SH-SY5Y (cell line): ENCODE measurements at regions not wholly inside any gene's neighbourhood (a gene's known extent, or its start where the extent isn't known, plus 50 kb on each side); places are given as distances from the start of the nearest gene placed in this dataset.

Experiments used
- GATA2 ChIP-seq: IDR thresholded peaks from 2 replicates; pipeline ENCODE4 v1.6.1; 2011; ENCODE audit warnings: mild to moderate bottlenecking, low read depth, low read length
- GATA3 ChIP-seq: IDR thresholded peaks from 2 replicates; pipeline ENCODE4 v1.6.1; 2011; ENCODE audit warnings: low read depth, mild to moderate bottlenecking, low read length, moderate library complexity

DNA sequence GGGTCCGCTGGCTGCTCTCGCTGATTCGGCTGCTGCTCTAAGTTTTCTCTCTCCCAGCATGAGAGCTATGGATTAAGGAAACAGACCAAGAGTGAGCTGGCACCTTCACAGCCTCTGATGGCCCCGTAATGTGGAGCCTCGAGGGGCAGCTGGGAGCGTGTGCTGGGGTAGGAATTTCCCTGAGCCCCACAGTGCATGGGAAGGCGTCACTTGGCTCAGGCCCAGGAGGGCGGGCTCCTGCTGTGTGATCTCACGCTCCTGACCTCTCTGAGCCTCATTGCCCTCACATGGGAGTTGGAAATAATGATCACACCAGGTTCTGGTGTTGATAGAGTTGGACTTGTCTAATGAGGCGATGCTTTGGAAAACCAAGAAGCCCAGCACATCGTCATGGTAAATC, 238.6 kb upstream of the CRY1 start:
- TF ChIP-seq GATA2 (no peak), GATA3 (no peak)

DNA sequence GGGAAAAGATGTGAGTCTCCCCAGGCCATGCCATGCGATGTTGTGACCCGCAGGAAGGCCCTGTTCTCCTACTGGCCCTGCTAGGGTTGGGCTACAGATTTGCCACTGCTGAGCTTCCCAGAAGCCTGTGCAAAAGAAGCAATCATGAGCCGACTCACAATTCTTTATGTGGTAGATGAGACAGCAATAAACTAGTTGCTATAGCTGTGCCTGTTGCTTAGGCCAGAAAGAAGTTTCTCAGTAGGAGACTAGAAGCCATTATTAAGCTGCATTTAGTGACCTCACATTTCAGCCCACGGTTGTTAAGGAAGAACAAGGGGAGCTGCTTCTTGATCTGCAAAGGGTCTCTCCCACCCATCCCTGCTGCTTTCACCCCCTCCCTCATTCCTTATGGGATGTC, 239.4 kb upstream of the CRY1 start:
- TF ChIP-seq GATA3 = no peak
- no peak for TF ChIP-seq GATA2

DNA sequence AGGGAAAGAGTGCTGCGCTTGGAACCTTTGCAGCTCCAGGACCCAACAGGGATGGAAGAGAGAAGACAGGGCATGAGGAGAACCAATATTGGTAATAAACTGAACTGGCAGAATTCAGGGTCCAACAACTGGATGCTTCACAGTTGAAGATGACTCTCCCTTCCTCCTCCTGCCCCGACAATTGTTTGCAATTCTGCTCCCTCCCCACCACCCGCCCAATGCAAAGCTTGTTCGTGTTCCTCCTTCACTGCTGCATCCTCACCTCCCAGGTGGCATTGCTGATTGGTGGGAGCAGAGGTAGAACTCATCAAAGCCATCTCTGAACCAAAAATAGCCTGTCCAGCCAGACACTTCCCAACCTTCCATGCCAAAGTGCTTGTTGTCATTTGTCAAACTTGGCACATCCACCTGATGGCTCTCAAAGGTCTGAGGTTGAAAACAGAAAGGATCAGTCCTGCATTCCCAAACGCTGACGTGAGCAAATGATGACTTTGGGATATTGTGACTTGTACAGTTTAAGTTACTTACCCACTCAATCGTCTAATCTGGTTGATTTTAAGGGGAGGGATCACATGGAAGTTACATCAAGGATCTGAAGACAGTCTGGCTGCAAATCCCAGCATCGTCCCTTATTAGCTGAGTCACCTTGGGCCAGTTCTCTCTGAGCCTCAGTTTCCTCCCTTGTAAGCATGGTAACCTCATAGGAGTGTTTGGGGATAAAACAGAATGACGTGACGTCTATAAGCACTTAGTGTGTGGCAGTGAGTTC, 242.6 kb upstream of the CRY1 start:
- no peak for TF ChIP-seq GATA3
- no peak for TF ChIP-seq GATA2

DNA sequence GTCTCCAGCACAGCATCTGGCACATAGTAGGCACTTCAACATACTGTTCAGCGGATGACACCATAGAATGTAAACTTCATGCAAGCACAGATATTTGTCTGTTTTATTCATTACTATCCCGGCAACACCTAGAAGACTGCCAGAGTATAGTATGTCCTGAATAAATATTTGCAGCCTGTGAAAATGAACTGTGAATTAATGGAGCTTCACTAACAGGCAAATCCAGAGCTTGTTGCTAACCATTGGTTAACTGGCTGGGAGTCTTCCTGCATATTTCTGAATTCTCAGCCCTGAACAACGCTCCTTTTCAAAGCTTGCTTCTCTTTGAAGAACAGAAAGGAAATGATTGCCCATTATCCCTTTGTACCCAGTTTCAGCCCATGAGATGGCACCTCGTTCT, 243.3 kb upstream of the CRY1 start:
- TF ChIP-seq GATA2 = no peak
- no peak for TF ChIP-seq GATA3

DNA sequence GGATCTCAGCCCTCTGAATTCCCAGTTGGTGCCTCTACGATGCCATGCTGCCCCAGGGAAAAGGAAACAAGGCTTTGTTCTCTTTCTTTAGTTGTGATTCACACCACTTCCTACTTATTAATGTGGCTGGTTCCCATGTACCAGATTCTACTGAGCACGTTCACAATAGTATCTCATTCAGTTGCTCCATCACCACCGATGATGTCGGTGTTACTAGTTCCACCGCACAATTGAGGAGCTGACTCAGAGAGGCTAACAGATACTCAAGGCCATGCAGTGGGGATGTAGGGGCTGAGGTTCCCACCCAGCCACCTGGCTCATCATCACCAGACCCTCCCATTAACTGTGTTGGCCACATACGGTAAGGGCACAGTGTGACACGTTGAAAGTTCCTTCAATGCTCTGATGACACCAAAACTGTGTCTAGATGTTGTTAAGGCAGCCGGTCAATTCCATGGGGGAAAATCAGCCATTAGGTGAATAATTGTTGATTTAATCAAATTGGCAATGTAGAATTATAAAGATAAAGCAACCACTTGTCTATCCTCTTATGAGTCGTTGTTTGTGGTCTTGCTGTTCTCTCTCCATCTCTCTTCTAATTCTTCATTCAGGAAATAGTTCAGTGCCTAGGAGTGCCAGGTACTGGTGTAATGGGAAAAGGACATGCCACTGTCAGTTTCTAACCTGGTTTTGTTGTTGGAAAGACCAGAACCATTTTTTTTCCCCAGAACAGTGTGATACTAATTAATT, 244.2 kb upstream of the CRY1 start:
- TF ChIP-seq GATA3 (no peak), GATA2 (no peak)

DNA sequence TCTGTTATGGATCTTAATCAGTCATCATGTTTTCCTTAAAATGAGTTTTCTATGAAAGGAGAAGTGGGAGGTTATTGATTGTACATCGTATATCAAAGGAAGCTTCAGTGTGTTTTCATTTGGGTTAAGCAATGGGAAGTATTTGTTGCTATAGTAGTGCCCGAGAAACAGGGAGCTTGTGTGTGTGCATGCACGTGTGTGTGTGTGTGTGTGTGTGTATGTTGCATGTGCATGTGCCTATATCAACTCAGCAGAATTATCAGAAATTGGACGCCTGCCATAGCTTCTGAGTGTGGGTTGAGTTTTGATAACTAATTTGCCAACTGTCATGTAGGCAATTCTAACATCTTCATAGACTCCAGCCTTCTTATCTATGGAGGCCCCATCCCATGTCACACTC, 246.1 kb upstream of the CRY1 start:
- TF ChIP-seq GATA2 (no peak), GATA3 (no peak)

DNA sequence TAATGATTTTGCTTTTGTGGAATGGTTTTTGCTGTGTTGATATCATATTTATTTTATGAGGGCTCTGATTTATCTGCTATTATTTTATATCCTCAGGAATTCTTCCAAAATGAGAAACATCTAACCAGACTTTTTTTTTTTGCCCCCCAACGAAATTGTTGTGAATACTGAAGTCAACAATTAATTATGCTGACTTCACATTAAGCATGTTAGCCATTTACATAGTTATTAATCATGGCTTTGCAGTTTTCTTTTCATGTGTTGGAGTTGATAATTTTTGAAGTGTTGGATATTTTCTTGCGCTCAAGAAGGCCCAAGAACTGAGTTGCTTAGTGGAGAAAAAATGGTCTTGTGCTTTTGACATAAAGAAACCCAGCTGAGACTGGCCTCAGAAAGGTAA, 246.6 kb upstream of the CRY1 start:
- no peak for TF ChIP-seq GATA2
- TF ChIP-seq GATA3 = no peak

DNA sequence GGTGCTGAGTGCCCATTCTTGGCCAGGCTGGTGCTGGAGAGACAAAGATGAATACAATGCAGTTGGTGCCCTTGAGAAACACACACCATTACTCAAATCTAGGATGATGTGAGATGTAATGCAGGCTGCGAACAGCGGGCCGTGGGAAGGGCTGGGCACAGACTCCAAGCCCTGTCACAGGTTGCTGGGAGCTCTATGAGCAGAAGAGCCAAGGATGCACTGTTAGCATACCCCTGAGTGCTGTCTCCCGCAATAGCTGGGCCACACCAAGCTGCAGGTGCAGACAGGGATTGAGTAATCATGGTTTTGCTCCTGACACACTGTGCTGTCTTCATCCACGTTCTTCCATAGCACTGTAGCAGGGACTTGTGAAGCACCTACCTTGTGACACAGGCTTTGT, 247.5 kb upstream of the CRY1 start:
- TF ChIP-seq GATA3 (no peak), GATA2 (no peak)

DNA sequence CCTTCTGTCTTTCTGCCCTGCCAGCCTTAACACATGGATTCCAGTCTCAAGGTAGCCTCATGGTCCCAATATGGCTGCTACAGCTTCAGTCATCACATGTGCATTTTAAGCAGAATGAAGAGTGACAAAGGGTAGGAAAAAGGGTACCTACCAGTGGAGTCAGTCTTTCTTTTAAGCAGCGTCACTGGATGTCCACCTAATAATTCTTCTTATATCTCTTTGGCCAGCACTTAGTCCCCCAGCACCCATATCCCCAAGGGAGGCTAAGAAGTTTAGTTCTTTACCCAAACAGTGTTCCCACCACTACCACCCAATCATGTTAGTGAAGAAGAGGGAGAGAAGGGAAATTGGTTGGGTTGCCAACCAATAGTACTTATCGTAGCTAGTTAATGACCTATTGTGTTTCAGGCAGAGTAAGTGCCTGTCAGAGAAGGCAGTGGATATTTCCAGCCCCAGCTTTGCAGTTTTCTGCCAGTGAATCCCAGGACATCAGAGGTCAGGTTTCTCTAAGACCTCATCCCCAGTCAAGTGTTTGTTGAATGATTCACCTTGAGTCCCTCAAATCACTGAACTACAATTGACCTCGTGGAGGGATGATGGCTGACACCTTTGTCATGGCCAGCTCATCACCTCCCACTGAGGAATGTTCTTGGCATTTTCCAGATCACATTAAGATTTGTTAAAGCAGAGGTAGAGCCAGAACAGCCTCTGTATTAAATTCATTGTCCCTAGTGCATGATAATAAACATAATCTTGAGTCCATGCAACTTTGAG, 250.9 kb upstream of the CRY1 start:
- TF ChIP-seq GATA3 = no peak
- TF ChIP-seq GATA2 = no peak

DNA sequence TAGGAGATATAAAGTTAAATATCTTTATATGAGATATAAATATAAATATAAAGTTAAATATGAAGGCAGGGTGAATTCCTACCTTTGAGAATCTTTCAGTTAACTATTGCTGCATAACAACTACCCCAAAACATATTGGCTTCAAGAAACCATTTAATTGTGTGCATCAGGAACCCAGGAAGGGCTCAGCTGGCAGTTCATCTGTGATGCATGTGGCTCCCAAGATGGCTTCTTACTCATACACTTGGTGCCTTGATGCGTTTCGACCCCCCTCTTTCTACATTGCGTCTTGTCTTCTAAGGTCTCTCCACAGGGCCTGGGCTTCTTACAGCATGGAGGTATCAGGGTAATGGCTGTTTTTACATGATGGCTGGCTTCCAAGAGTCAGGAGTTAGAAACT, 253.9 kb upstream of the CRY1 start:
- no peak for TF ChIP-seq GATA3
- no peak for TF ChIP-seq GATA2

DNA sequence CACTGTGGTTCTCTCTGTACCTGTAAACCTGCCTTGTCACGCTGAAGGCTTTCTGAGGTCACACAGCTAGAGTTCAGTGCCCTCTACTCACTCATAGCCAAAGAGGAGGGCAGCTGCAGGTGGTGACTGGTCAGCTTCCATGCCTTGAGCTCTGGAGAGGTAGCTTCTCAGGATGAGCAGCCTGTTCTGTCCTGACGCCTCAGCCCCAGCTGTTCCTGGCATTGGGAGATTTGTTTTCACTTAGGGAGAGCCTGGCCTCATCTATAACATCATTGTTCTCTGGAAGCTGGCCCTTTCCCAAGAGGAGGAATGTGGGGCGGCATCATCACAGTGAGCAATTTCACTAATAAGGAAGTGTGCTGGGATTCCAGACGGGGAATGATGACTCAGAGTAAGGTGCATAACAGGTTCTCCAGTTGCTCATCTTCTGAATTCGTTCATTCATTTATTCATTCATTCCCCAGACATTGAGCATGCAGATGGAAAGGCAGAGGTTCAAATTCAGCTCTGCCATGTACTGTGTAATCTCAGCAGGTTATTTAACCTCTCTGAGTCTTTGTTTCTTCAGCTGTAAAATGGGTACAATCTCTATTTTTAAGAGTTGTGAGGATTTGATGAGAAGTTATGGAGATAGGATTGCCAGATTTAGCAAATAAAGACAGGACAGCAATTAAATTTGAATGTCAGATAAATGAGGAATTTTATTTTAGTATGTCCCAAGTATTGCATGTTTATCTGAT, 255.8 kb upstream of the CRY1 start:
- TF ChIP-seq GATA3 (no peak), GATA2 (no peak)

DNA sequence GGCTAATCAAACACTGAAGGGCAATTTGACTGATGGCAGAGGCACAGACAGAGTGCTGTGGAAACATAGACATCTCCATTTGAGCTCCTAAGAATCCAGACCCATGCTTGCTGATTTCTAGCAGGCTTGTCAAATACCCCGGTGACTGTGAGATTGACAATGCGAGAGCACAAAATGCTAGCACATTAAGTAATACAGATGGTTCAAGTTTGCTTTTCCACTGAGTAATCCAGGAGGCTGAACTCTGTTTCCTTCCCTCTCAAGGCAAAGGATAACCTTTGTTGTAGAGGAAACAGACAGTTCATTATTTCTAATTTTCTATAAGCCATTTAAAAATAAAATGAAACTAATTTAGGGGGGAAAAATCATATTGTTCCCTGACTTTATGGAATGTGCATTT, 256.5 kb upstream of the CRY1 start:
- TF ChIP-seq GATA2 (no peak), GATA3 (no peak)

DNA sequence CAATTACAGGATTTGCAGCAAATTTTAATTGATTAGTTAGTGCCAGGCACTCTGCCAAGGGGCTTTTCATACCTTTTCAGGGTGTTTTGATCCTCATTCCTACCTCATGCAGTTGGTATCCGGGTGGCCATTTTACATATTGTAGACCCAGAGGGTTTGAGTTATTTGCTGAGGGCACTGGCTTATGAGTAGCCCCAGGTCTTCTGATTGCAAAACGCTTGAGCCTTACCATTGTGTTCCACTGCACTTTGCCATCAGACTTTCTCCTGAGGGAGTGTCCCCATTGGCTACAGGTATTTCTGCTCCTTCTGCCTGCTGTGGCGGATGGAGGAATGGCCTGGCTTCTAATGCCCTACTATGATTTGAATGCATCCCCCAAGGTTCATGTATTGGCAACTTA, 257.8 kb upstream of the CRY1 start:
- TF ChIP-seq GATA3 = no peak
- TF ChIP-seq GATA2 = no peak

DNA sequence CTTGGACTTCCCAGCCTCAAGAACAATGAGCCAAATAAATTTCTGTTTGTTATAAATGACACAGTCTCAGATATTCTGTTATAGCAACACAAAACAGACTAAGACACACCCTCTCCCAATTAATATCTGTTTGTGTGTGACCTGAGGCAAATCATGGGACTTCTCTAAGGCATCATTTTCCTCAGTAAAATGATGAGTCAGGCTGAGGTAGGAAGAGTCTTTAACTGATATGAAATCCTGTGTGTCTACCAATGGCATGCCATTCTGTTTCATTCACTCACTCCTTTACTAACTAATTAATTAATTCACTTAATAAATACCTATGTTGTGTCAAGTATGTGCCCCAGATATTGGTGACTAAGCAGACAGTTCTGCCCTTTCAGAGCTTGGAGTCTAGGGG, 258.4 kb upstream of the CRY1 start:
- TF ChIP-seq GATA3 (no peak), GATA2 (no peak)
